Astrocyte (in vitro differentiated cells and primary cell): ENCODE measurements at regions not wholly inside any gene's neighbourhood (a gene's known extent, or its start where the extent isn't known, plus 50 kb on each side); places are given as distances from the start of the nearest gene placed in this dataset.

Experiments
- DNase-seq: peaks from one replicate; pipeline ENCODE4 v3.0.0-alpha.2; 2010; ENCODE audit warnings: low read depth
- FAIRE-seq: peaks from 2 replicates; lab custom pipeline; 2011; peaks lifted over from hg19 to GRCh38; lab: Jason Lieb, UNC
- H2AFZ ChIP-seq: 2 replicates; pipeline ENCODE4 v1.6.0; 2012; ENCODE audit warnings: low read depth, low read length, inconsistent platforms
- H3K27ac ChIP-seq: 2 replicates; pipeline ENCODE4 v1.5.1; 2011; ENCODE audit warnings: low read depth, low read length, inconsistent platforms
- H3K27me3 ChIP-seq: 2 replicates; pipeline ENCODE4 v1.6.0; 2011; ENCODE audit warnings: low read length, inconsistent platforms; ENCODE audit not compliant: insufficient read depth
- H3K36me3 ChIP-seq: 2 replicates; pipeline ENCODE4 v1.5.1; 2011; ENCODE audit warnings: low read length, inconsistent platforms; ENCODE audit not compliant: insufficient read depth
- H3K4me1 ChIP-seq: 2 replicates; pipeline ENCODE4 v1.5.1; 2011; ENCODE audit warnings: low read length, inconsistent platforms; ENCODE audit not compliant: insufficient read depth
- H3K4me2 ChIP-seq: 2 replicates; pipeline ENCODE4 v1.6.0; 2012; ENCODE audit warnings: low read length, inconsistent platforms
- H3K4me3 ChIP-seq: 2 replicates; pipeline ENCODE4 v1.5.1; 2011; ENCODE audit warnings: low read depth, mild to moderate bottlenecking, low read length, inconsistent platforms; ENCODE audit not compliant: insufficient read depth
- H3K79me2 ChIP-seq: 2 replicates; pipeline ENCODE4 v1.6.0; 2012; ENCODE audit warnings: mild to moderate bottlenecking, low read length, inconsistent platforms; ENCODE audit not compliant: insufficient read depth
- H3K9ac ChIP-seq: 2 replicates; pipeline ENCODE4 v1.6.0; 2012; ENCODE audit warnings: mild to moderate bottlenecking, low read length, inconsistent platforms
- H3K9me3 ChIP-seq: 2 replicates; pipeline ENCODE4 v1.5.1; 2012; ENCODE audit warnings: low read depth, mild to moderate bottlenecking, low read length, inconsistent platforms; ENCODE audit not compliant: insufficient read depth
- H4K20me1 ChIP-seq: 2 replicates; pipeline ENCODE4 v1.6.0; 2012; ENCODE audit warnings: low read length, inconsistent platforms; ENCODE audit not compliant: insufficient read depth
- H3K27ac Mint-ChIP-seq: one replicate; pipeline ENCODE4 v1.8.0; 2021; ENCODE audit warnings: mild to moderate bottlenecking, mixed read lengths; ENCODE audit not compliant: unreplicated experiment
- H3K27me3 Mint-ChIP-seq: one replicate; pipeline ENCODE4 v1.8.0; 2021; ENCODE audit warnings: low read depth, mixed read lengths; ENCODE audit not compliant: unreplicated experiment
- H3K36me3 Mint-ChIP-seq: one replicate; pipeline ENCODE4 v1.8.0; 2021; ENCODE audit warnings: low read depth, mixed read lengths; ENCODE audit not compliant: unreplicated experiment
- H3K4me1 Mint-ChIP-seq: one replicate; pipeline ENCODE4 v1.8.0; 2021; ENCODE audit warnings: low read depth, mixed read lengths; ENCODE audit not compliant: unreplicated experiment
- H3K4me3 Mint-ChIP-seq: one replicate; pipeline ENCODE4 v1.8.0; 2021; ENCODE audit warnings: mild to moderate bottlenecking, moderate library complexity, mixed read lengths; ENCODE audit not compliant: unreplicated experiment
- H3K9me3 Mint-ChIP-seq: one replicate; pipeline ENCODE4 v1.8.0; 2021; ENCODE audit warnings: mild to moderate bottlenecking, mixed read lengths; ENCODE audit not compliant: unreplicated experiment
- EZH2 ChIP-seq: IDR thresholded peaks from 2 replicates; pipeline ENCODE4 v1.6.1; 2012; ENCODE audit warnings: mild to moderate bottlenecking, low read length, inconsistent platforms; ENCODE audit not compliant: insufficient read depth
- TF ChIP-seq, protein P1 (sequence below): IDR thresholded peaks from 2 replicates; pipeline ENCODE4 v1.5.1; 2011; ENCODE audit warnings: low read depth, mild to moderate bottlenecking, inconsistent platforms, low read length, moderate library complexity; ENCODE audit not compliant: insufficient read depth

DNA sequence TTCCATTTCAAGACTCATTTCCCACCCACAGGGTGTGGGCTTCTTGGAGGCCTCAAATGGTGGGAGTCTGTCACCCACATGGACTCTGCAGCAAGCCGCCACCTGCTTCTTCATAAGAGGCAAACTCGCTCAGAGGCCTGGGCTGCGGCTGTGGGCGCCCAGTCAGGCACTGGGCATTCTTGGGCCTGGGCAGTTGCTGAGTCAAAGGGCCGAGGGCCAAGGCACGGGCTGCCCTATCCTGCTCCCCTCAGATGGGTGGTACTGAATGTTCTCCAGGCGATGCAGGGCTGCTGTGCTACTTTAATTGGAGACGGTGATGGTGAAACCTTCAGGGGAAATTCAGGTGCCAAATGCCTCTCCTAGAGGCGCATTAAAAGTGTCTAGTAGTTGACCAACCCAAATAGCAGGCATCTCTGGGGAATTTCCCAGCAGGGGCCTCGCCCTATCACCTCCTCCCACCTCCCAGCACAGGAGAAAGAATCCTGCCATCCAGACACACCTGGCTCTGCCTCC is 57.9 kb downstream of the MAFB start:
- no peak overlapping the region for H3K4me3 Mint-ChIP-seq
- no peaks in the 10 kb centered on the region for H3K4me1 ChIP-seq
- no peak overlapping the region for H3K27ac ChIP-seq
- no peaks in the 10 kb centered on the region for H3K79me2 ChIP-seq
- H4K20me1 ChIP-seq: no peaks in the 10 kb centered on the region
- no peak for FAIRE-seq
- H3K9me3 Mint-ChIP-seq: no peaks in the 10 kb centered on the region
- no peak overlapping the region for H2AFZ ChIP-seq
- H3K4me2 ChIP-seq: no peak overlapping the region
- no peak overlapping the region for H3K4me3 ChIP-seq
- DNase-seq: no peak
- peaks cover 18% of the 10 kb centered on the region for H3K27me3 Mint-ChIP-seq
- no peak overlapping the region for H3K27ac Mint-ChIP-seq
- H3K27me3 ChIP-seq: no peaks in the 10 kb centered on the region
- H3K9ac ChIP-seq: no peak overlapping the region
- no peaks in the 10 kb centered on the region for H3K9me3 ChIP-seq
- no peaks in the 10 kb centered on the region for H3K36me3 Mint-ChIP-seq
- no peak for TF ChIP-seq EZH2
- TF ChIP-seq, protein P1, sequence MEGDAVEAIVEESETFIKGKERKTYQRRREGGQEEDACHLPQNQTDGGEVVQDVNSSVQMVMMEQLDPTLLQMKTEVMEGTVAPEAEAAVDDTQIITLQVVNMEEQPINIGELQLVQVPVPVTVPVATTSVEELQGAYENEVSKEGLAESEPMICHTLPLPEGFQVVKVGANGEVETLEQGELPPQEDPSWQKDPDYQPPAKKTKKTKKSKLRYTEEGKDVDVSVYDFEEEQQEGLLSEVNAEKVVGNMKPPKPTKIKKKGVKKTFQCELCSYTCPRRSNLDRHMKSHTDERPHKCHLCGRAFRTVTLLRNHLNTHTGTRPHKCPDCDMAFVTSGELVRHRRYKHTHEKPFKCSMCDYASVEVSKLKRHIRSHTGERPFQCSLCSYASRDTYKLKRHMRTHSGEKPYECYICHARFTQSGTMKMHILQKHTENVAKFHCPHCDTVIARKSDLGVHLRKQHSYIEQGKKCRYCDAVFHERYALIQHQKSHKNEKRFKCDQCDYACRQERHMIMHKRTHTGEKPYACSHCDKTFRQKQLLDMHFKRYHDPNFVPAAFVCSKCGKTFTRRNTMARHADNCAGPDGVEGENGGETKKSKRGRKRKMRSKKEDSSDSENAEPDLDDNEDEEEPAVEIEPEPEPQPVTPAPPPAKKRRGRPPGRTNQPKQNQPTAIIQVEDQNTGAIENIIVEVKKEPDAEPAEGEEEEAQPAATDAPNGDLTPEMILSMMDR: no peak
- no peaks in the 10 kb centered on the region for H3K36me3 ChIP-seq
- no peaks in the 10 kb centered on the region for H3K4me1 Mint-ChIP-seq

GRCh38 chr20:40630713-40631112 is 58.3 kb downstream of the MAFB start:
- TF ChIP-seq EZH2: no peak
- TF ChIP-seq, protein P1: no peak
- H3K27ac ChIP-seq: no peak overlapping the region
- H3K27me3 Mint-ChIP-seq: peaks cover 16% of the 10 kb centered on the region
- FAIRE-seq (no peak), DNase-seq (no peak)
- no peaks in the 10 kb centered on the region for H3K4me1 Mint-ChIP-seq
- no peaks in the 10 kb centered on the region for H3K9me3 Mint-ChIP-seq
- no peak overlapping the region for H2AFZ ChIP-seq
- H3K36me3 Mint-ChIP-seq: no peaks in the 10 kb centered on the region
- H3K4me3 ChIP-seq: no peak overlapping the region
- no peak overlapping the region for H3K4me3 Mint-ChIP-seq
- no peak overlapping the region for H3K9ac ChIP-seq
- no peaks in the 10 kb centered on the region for H3K36me3 ChIP-seq
- H3K79me2 ChIP-seq: no peaks in the 10 kb centered on the region
- H3K27ac Mint-ChIP-seq: no peak overlapping the region
- no peaks in the 10 kb centered on the region for H3K9me3 ChIP-seq
- no peaks in the 10 kb centered on the region for H3K4me1 ChIP-seq
- H3K4me2 ChIP-seq: no peak overlapping the region
- H3K27me3 ChIP-seq: no peaks in the 10 kb centered on the region
- H4K20me1 ChIP-seq: no peaks in the 10 kb centered on the region

- DNase-seq: no peak
These were observed 58.9 kb downstream of the MAFB start for GRCh38 chr20:40630099-40630498.

More at GRCh38 chr20:40630099-40630498, 58.9 kb downstream of the MAFB start:
- Histone ChIP-seq H3K9ac (no peak overlapping the region), H3K9me3 (no peaks in the 10 kb centered on the region), H3K27me3 (no peaks in the 10 kb centered on the region), H3K4me3 (no peak overlapping the region), H2AFZ (no peak overlapping the region), H3K27ac (no peak overlapping the region), H3K4me1 (no peaks in the 10 kb centered on the region), H3K36me3 (no peaks in the 10 kb centered on the region), H3K79me2 (no peaks in the 10 kb centered on the region), H3K4me2 (no peak overlapping the region), H4K20me1 (no peaks in the 10 kb centered on the region)
- Mint-ChIP-seq H3K36me3 (no peaks in the 10 kb centered on the region), H3K27me3 (peaks cover 14% of the 10 kb centered on the region), H3K4me3 (no peak overlapping the region), H3K9me3 (no peaks in the 10 kb centered on the region), H3K4me1 (no peaks in the 10 kb centered on the region), H3K27ac (no peak overlapping the region)
- FAIRE-seq: no peak
- no peak for TF ChIP-seq EZH2
